HG02852 (cell line): ENCODE measurements at regions not wholly inside any gene's neighbourhood (a gene's known extent, or its start where the extent isn't known, plus 50 kb on each side); places are given as distances from the start of the nearest gene placed in this dataset.

Experiments used
- ATAC-seq: cut with Tn5 transposase; IDR thresholded peaks from one replicate; pipeline ENCODE4 v1.9.1; 2021; ENCODE audit warnings: mild to moderate bottlenecking, moderate library complexity; ENCODE audit not compliant: unreplicated experiment

- ATAC-seq = no peak
These were observed 82.7 kb upstream of the ARHGAP28 start for GRCh38 chr18:6646801-6647200.

GRCh38 chr18:6648581-6648980 lies 80.9 kb upstream of the ARHGAP28 start:
- no peak for ATAC-seq

- no peak for ATAC-seq
These were observed 79.9 kb upstream of the ARHGAP28 start for GRCh38 chr18:6649421-6650126.

- no peak for ATAC-seq
These were observed 79.4 kb upstream of the ARHGAP28 start for GRCh38 chr18:6650127-6650507.

GRCh38 chr18:6650747-6651146 lies 78.8 kb upstream of the ARHGAP28 start:
- no peak for ATAC-seq

- no peak for ATAC-seq
These were observed 77.4 kb upstream of the ARHGAP28 start for GRCh38 chr18:6652098-6652497.

- no peak for ATAC-seq
These were observed 75.6 kb upstream of the ARHGAP28 start for GRCh38 chr18:6653880-6654279.

GRCh38 chr18:6659963-6660725 lies 69.4 kb upstream of the ARHGAP28 start:
- no peak for ATAC-seq

GRCh38 chr18:6661692-6662415 lies 67.7 kb upstream of the ARHGAP28 start:
- no peak for ATAC-seq

- no peak for ATAC-seq
These were observed 63.4 kb upstream of the ARHGAP28 start for GRCh38 chr18:6666012-6666685.

GRCh38 chr18:6668836-6669235 lies 60.7 kb upstream of the ARHGAP28 start:
- ATAC-seq = no peak

- no peak for ATAC-seq
These were observed 56.7 kb upstream of the ARHGAP28 start for GRCh38 chr18:6672821-6673308.

GRCh38 chr18:6677086-6677485 lies 52.4 kb upstream of the ARHGAP28 start:
- no peak for ATAC-seq

GRCh38 chr18:6679201-6679600 lies 50.3 kb upstream of the ARHGAP28 start:
- no peak for ATAC-seq
